Suprapubic skin (tissue), 4 donors: ENCODE measurements at regions not wholly inside any gene's neighbourhood (a gene's known extent, or its start where the extent isn't known, plus 50 kb on each side); places are given as distances from the start of the nearest gene placed in this dataset.

Source experiments
- DNase-seq, 2 donors: peaks; one replicate each; pipeline ENCODE4 v3.0.0-alpha.2; 2019; ENCODE audit warnings: low spot score in 2 of 2
- H3K27ac ChIP-seq: fragments of 200-600 bp; sonication (generic); one replicate; pipeline ENCODE4 v1.5.1; 2019
- H3K27me3 ChIP-seq: fragments of 200-600 bp; sonication (generic); one replicate; pipeline ENCODE4 v1.5.1; 2019
- H3K36me3 ChIP-seq: fragments of 200-600 bp; sonication (generic); one replicate; pipeline ENCODE4 v1.5.1; 2019
- H3K4me1 ChIP-seq: fragments of 200-600 bp; sonication (generic); one replicate; pipeline ENCODE4 v1.5.1; 2019
- H3K4me3 ChIP-seq: fragments of 200-600 bp; sonication (generic); one replicate; pipeline ENCODE4 v1.5.1; 2019; ENCODE audit warnings: mild to moderate bottlenecking
- H3K9me3 ChIP-seq: fragments of 200-600 bp; sonication (generic); one replicate; pipeline ENCODE4 v1.5.1; 2019
- EP300 ChIP-seq: sonication (generic); formaldehyde crosslinking; IDR thresholded peaks from one replicate; pipeline ENCODE4 v1.6.1; 2017; ENCODE audit warnings: antibody characterized with exemption
- POLR2A ChIP-seq, 2 donors: fragments of 450-650 bp; IDR thresholded peaks; one replicate each; pipeline ENCODE4 v1.6.1; 2017; ENCODE audit warnings: antibody characterized with exemption in 2 of 2, mild to moderate bottlenecking in 2 of 2, moderate library complexity in 2 of 2
- POLR2AphosphoS5 ChIP-seq, 3 donors: sonication (generic); formaldehyde crosslinking; IDR thresholded peaks; one replicate each; pipeline ENCODE4 v1.6.1; 2017; ENCODE audit warnings: antibody characterized with exemption in 3 of 3
- WGBS: methylation state at CpG from one replicate; pipeline ENCODE4 v1.1.5; 2018; 5-methylcytosine and 5-hydroxymethylcytosine counted together
- TF ChIP-seq, protein P1 (sequence below), 2 donors: fragments of 200-600 bp in 1 of 2; fragments of 450-650 bp in 1 of 2; sonication (generic) in 1 of 2; IDR thresholded peaks; one replicate each; pipeline ENCODE4 v1.5.1; 2016 to 2019; ENCODE audit warnings: antibody characterized with exemption in 2 of 2, mild to moderate bottlenecking in 1 of 2, moderate library complexity in 1 of 2

DNA sequence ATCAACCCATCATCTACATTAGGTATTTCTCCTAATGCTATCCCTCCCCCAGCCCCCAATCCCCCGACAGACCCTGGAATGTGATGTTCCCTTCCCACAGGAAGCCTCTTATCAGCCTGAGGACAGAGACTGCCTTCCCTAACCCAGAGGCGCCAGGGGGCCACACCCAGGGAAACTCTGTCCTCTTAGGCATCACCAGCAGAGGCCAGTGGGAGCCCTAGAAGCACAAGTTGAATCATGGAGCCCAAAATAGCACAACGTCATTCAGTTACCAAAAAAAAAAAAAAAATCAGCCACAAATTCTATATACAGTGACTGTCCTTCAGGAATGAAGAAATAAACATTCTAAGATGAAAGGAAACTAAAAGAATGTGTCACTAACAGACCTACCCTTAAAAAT lies 625.7 kb downstream of the TFAP2A start:
- no peaks in the 10 kb centered on the region for H3K36me3 ChIP-seq
- H3K4me1 ChIP-seq: no peaks in the 10 kb centered on the region
- DNase-seq: no peak
- H3K27ac ChIP-seq: no peak overlapping the region
- no peak overlapping the region for H3K4me3 ChIP-seq
- H3K9me3 ChIP-seq: no peaks in the 10 kb centered on the region
- TF ChIP-seq EP300 (no peak), POLR2AphosphoS5 (IDR thresholded peaks at IDR 0.05) (no peak), POLR2A (IDR thresholded peaks at IDR 0.05) (no peak)
- TF ChIP-seq, protein P1, sequence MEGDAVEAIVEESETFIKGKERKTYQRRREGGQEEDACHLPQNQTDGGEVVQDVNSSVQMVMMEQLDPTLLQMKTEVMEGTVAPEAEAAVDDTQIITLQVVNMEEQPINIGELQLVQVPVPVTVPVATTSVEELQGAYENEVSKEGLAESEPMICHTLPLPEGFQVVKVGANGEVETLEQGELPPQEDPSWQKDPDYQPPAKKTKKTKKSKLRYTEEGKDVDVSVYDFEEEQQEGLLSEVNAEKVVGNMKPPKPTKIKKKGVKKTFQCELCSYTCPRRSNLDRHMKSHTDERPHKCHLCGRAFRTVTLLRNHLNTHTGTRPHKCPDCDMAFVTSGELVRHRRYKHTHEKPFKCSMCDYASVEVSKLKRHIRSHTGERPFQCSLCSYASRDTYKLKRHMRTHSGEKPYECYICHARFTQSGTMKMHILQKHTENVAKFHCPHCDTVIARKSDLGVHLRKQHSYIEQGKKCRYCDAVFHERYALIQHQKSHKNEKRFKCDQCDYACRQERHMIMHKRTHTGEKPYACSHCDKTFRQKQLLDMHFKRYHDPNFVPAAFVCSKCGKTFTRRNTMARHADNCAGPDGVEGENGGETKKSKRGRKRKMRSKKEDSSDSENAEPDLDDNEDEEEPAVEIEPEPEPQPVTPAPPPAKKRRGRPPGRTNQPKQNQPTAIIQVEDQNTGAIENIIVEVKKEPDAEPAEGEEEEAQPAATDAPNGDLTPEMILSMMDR (IDR thresholded peaks at IDR 0.05): no peak
- no peaks in the 10 kb centered on the region for H3K27me3 ChIP-seq
- 52% methylated on average over 3 of the region's 3 CpGs for WGBS

DNA sequence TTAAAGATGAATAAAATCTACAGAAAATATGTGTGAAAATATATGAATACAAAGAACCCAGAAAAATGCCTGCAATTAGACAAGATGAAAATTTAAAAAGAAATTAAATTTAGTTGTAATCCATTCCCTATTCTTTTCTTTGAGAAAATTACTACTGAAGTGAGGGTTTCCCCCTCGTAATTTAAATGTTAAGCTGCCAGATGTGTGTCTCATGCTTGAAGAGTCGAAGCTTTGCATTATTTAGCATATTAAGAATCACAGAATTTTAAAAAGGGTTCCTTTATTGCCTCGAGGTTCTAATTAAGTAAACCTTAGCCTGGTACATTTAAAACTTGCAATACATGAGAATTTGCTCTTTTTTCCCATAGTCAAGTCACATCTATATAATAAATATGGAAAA lies 630.1 kb downstream of the TFAP2A start:
- WGBS: 37% methylated on average over 3 of the region's 3 CpGs
- H3K36me3 ChIP-seq: no peaks in the 10 kb centered on the region
- H3K4me1 ChIP-seq: no peaks in the 10 kb centered on the region
- no peak overlapping the region for H3K27ac ChIP-seq
- H3K4me3 ChIP-seq: no peak overlapping the region
- no peak for DNase-seq
- no peak for TF ChIP-seq POLR2AphosphoS5 (IDR thresholded peaks at IDR 0.05)
- no peak for TF ChIP-seq EP300
- TF ChIP-seq, protein P1 (IDR thresholded peaks at IDR 0.05): no peak
- no peak for TF ChIP-seq POLR2A (IDR thresholded peaks at IDR 0.05)
- no peaks in the 10 kb centered on the region for H3K9me3 ChIP-seq
- no peaks in the 10 kb centered on the region for H3K27me3 ChIP-seq

DNA sequence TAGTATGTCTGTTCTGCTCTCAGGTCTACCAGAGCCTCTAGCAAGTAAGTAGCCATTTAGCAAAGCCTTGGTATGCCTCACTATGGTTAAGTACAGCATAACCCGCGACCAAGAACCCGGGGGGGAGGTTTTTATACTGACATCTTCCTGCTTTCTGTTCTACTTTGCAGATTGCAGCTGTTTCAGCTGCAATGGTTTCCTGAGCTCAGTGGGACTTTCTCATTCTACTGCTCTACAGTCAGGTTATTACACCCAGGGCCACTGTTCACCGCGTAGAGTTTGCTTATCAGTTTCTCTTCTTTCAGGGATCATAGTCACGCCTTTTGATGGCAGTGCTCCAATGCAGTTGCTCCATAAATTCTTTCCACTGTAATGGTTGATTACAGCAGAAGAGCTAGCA lies 631.3 kb downstream of the TFAP2A start:
- H3K9me3 ChIP-seq: no peaks in the 10 kb centered on the region
- TF ChIP-seq POLR2AphosphoS5 (IDR thresholded peaks at IDR 0.05): no peak
- no peak for TF ChIP-seq POLR2A (IDR thresholded peaks at IDR 0.05)
- TF ChIP-seq EP300: no peak
- TF ChIP-seq, protein P1 (IDR thresholded peaks at IDR 0.05): no peak
- no peaks in the 10 kb centered on the region for H3K27me3 ChIP-seq
- H3K4me1 ChIP-seq: no peaks in the 10 kb centered on the region
- WGBS: 70% methylated on average over 6 of the region's 6 CpGs
- no peak for DNase-seq
- H3K4me3 ChIP-seq: no peak overlapping the region
- H3K36me3 ChIP-seq: no peaks in the 10 kb centered on the region
- H3K27ac ChIP-seq: no peak overlapping the region

DNA sequence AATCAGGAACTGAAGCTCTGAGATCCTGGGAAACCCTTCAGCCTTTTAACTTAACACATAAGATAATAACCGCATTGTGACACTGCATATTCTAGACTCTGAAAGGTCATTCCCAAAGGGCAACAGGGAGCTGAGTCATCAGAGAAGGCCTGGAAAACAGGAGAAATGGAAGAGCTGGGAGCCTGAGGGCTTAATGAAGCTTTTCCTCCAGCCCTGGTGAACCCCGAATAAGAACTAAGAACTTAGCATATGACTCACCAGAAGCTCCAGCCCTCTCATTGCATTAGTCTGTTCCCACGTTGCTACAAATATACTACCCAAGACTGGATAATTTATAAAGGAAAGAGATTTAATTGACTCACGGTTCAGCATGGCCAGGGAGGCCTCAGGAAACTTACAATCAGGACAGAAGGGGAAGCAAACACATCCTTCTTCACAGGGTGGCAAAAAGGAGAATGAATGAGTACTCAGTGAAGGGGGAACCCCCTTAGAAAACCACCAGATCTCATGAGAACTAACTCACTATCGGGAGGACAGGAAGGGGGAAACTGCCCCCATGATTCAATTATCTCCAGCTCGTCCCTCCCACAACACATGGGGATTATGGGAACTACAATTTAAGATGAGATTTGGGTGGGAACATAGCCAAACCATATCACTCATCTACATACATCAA lies 648.5 kb downstream of the TFAP2A start:
- WGBS: 32% methylated on average over 6 of the region's 6 CpGs
- TF ChIP-seq, protein P1 (IDR thresholded peaks at IDR 0.05): no peak
- TF ChIP-seq EP300: no peak
- TF ChIP-seq POLR2AphosphoS5 (IDR thresholded peaks at IDR 0.05): no peak
- no peak for TF ChIP-seq POLR2A (IDR thresholded peaks at IDR 0.05)
- no peaks in the 10 kb centered on the region for H3K9me3 ChIP-seq

DNA sequence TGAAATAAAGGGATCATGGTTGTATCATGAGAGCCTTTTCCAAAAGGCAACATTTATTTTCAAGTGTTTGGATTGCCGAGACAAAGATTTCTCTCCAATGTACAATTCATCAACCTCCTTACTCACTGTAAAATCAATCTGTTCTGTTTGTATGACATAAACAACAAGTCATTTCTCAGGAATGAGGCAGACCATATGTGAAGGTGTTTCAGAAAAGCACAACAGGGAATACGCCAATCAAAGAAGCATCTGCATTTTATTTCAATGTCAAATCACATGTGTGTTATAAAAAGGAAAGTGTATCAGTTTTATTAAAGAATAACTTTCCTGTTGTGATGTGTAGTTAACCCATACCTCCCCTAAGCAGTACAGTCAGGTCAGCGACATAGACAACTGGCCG lies 653.7 kb downstream of the TFAP2A start:
- Histone ChIP-seq H3K36me3 (no peaks in the 10 kb centered on the region), H3K4me3 (no peak overlapping the region)
- 77% methylated on average over 4 of the region's 4 CpGs for WGBS

More for the DNA sequence above, 648.5 kb downstream of the TFAP2A start:
- no peaks in the 10 kb centered on the region for H3K27me3 ChIP-seq
- no peaks in the 10 kb centered on the region for H3K36me3 ChIP-seq
- DNase-seq: no peak
- H3K4me1 ChIP-seq: no peaks in the 10 kb centered on the region
- no peak overlapping the region for H3K27ac ChIP-seq
- no peak overlapping the region for H3K4me3 ChIP-seq

More for the DNA sequence above, 653.7 kb downstream of the TFAP2A start:
- TF ChIP-seq, protein P1 (IDR thresholded peaks at IDR 0.05): no peak
- no peak for TF ChIP-seq POLR2A (IDR thresholded peaks at IDR 0.05)
- no peak for TF ChIP-seq EP300
- no peak for TF ChIP-seq POLR2AphosphoS5 (IDR thresholded peaks at IDR 0.05)
- no peaks in the 10 kb centered on the region for H3K4me1 ChIP-seq
- no peaks in the 10 kb centered on the region for H3K9me3 ChIP-seq
- no peaks in the 10 kb centered on the region for H3K27me3 ChIP-seq
- H3K27ac ChIP-seq: no peak overlapping the region
- no peak for DNase-seq
